Stimulated activated CD8-positive, alpha-beta memory T cell treated with anti-CD3 and anti-CD28 coated beads, Interleukin-4, amount 100 ng/mL, for 48 hours (primary cell): ENCODE measurements at regions not wholly inside any gene's neighbourhood (a gene's known extent, or its start where the extent isn't known, plus 50 kb on each side); places are given as distances from the start of the nearest gene placed in this dataset.
A peak's percentile ranks its signal among the peaks of the same experiment; 100 is the strongest.
"Not testable (repeated sequence)": the region's sequence is repeated elsewhere in the genome, so short reads cannot be mapped to it uniquely, and the experiment has no call there.

Source experiments
- DNase-seq: peaks from one replicate; pipeline ENCODE4 v3.0.0-alpha.2; 2020

DNA sequence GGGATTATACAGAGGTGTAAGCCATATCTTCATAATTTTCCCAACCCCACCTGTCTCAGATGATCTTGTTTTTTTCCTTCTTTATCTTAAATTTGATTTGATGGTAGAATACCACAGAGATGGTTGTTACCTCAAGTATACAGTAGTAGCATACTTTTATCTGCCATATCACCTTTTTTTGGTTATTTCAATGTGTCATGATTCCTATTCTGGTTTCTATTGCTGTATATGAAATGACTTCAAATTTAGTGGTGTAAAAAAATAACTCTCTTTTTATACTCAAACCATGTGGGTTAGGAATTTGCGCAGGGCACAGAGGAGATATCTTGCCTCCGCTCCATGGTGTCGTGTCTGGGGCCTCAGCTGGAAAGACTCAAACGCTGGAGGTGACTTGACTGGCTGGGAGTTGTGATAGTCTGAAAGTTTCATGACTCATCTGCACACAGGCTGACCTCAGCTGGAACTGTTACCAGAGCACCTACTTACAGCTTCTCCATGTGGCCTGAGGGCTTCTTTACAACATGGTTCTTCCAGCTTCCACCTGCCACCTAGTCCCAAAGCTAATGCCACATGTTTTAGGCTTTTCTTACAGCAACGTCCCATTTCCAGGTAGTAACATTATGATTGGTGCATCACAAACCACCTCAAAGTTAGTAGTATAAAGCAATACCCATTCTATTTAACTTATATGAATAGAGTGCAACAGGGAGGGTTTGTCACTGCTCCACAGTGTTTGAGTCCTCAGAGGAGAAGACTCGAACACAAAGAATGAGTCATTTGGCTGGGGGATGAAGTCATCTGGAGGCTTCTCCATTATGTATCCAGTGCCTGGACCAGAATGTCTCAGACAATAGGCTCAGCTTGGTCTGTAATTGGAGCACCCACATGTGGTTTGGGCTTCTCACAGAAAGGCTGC is 82.3 kb upstream of the XPO1 start:
- DNase-seq, result peak; percentile 27

DNA sequence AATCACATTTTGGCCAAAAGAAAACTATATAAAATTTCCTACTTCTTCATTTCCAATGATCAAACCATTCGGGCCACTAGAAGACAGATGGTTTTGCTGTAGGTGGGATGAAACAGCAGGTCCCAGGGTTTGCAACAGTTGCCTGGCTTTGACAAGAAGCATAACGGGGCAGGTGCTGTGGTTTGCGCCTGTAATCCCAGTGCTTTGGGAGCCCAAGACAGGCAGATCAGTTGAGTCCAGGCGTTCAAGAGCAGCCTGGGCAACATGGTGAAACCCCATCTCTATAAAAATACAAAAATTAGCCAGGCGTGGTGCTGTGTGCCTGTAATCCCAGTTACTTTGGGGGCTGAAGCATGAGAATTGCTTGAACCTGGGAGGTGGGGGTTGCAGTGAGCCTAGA is 81.4 kb upstream of the XPO1 start:
- DNase-seq, result no peak

DNA sequence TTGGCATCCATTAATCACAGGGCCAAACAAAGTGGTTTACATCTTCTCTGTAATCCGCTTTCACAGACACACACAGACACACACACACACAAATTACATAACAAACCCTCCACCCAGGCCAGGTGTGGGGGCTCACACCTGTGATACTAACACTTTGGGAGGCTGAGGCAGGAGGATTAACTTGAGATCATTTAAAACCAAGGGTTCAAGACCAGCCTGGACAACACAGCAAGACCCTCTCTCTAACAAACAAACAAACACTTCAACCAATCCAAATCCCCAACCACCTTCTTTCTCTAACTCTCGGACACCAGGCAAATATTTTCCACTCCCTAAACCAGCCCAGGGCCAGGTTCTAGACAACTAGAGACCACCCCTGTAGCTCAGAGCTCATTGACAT is 79.5 kb upstream of the XPO1 start:
- DNase-seq, result no peak

DNA sequence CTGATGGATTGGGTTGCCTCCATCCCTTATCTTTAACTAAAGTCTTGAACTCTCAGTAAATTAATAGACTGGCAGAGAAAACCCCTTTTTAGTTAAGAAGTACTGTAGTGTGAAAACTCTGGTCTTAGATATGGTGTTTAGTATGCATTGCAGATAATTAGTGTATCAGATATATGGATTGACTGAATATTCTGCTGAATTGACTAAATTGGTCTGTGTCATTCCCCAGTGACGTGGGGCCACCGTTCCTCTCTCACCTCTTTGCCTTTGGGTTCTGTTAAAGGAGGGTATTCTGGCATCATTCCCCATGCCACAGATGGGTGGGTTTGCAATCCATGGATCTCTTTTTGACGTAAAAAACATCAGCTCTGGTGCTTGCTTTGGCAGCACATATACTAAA is 67.1 kb upstream of the XPO1 start:
- no peak for DNase-seq

DNA sequence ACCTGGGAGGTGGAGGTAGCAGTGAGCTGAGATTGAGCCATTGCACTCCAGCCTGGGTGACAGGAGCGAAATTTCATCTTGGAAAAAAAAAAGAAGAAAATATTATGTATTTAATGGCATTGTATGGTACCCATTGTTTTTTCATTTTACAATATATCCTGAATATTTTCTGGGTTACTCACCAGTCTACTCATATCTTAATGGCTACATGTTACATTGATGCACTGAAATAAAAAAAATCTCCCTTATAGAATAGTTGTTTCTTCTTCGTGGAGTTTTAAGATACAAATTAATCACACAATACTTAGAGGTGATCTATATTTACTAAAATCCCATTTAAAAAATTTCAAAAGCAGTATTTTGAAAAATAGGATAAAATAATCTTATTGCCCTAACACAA is 66.3 kb upstream of the XPO1 start:
- no peak for DNase-seq

DNA sequence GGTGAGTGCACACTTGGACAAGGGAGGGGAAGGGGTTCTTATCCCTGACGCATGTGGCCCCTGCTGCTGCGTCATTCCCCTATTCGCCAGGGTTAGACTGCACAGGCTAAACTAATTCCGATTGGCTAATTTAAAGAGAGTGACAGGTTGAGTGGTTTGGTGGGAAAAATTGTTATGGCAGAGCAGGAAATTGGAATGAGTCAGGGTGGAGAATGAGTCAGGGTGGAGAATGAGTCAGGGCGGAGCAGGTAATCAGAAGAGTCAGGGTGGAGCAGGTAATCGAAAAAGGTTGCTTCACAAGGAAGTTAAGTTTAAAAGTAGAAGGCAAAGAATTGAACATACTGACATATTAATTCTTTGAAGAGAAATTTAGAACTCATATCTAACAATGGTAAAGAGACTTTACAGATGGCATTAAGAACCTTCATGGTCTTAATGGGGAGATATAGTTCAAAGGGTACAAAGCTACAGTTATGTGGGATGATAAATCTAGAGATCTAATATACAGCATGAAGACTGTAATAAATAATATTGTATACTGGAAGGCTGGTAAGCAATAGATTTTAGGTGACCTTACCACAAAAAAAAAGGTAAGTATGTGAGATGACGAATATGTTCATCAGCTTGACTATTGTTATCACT is 60.5 kb upstream of the XPO1 start:
- peak; percentile 26 for DNase-seq

DNA sequence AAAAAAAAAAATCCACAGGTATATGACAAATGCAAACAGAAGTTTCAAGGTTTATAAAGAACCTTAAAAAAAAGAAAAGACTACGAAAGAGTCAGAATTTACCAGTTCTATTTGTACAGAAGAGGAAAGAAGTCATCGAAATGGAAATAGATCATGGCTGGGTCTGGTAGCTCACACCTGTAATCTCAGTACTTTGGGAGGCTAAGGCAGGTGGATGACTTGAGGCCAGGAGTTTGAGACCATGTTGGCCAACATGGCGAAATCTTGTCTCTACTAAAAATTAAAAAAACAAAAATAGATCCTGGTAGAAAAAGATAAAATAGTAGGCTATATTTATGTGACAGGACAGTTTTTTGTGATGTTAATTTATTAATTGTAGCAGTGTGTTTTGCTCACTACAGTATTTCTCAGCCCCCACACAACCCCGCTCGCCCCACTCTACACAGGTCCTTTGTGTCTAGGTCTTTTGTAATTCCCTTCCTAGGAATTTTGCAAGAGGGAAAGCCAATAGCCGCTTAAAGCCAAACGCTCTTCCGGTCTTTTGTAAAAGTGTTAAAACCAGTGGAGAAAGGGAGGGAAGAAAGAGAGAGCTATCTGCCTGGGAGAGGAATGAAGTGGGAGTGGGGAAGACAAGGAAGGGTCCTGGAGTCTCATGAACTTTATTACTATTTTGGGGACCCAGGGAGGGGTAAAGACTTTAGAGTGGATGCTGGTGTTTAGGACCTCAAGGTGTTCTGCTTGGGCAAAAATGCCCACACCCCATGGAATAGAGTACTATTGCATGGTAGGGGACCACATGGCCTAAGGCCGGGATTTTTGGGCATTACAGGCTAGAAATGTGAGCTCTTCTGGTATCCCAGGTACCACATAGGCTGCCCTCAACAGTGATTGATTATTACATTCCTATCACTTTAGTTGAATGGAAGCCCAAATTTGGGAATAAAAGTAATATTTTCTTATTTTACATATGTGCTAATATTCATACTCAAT is 59.4 kb upstream of the XPO1 start:
- no peak for DNase-seq

DNA sequence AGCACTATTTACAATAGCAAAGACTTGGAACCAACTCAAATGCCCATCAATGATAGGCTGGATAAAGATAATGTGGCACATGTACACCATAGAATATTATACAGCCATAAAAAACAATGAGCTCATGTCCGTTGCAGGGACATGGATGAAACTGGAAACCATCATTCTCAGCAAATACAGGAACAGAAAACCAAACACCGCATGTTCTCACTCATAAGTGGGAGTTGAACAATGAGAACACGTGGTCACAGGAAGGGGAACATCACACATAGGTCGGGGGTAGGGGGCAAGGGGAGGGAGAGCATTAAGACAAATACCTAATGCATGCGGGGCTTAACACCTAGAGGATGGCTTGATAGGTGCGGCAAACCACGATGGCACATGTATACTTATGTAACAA is 56.0 kb upstream of the XPO1 start:
- not testable (repeated sequence) for DNase-seq

DNA sequence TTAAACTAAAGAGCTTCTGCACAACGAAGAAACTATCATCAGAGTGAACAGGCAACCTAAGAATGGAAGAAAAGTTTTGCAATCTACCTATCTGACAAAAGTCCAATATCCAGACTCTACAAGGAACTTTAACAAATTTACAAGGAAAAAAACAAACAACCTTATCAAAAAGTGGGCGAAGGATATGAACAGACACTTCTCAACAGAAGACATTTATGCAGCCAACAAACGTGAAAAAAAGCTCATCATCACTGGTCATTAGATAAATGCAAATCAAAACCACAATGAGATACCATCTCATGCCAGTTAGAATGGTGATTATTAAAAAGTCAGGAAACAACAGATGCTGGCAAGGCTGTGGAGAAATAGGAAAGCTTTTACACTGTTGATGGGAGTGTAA is 55.5 kb upstream of the XPO1 start:
- DNase-seq, result not testable (repeated sequence)

DNA sequence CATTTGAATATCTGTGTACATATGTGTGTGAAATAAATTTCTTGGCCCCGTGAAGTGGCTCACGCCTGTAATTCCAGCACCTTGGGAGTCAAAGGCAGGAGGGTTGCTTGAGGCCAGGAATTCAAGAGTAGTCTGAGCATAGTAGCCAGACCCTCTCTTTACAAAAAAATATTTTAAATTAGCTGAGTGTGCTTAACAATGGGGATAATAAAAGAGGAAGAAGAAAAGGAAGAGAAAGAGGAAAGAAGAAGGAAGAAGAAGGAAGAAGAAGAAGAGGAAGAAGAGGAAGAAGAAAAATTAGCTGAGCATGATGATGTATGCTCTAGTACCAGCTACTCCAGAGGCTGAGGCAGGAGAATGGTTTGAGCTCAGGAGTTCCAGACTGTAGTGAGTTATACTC is 52.1 kb upstream of the XPO1 start:
- no peak for DNase-seq

DNA sequence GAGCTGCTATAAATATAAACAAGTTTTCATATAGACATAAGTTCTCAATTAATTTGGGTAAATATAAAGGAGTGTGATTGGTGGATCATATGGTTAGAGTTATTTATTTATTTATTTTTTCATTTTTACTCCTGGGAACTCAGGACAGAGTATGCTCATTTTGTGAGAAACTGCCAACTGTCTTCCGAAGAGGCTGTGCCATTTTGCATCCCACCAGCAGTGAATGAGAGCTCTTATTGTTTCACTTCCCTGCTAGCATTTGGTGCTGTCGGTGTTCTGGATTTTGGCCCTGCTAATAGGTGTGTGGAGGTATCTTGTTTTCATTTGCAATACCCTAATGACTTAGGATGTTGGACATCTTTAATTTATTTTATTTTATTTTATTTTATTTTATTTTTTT is 50.4 kb upstream of the XPO1 start:
- no peak for DNase-seq
